SJCRH30 (cell line): ENCODE measurements at regions not wholly inside any gene's neighbourhood (a gene's known extent, or its start where the extent isn't known, plus 50 kb on each side); places are given as distances from the start of the nearest gene placed in this dataset.
"Not testable (repeated sequence)": the region's sequence is repeated elsewhere in the genome, so short reads cannot be mapped to it uniquely, and the experiment has no call there.

Experiments used
- DNase-seq, 2 experiments: peaks; one replicate each; pipeline ENCODE4 v3.0.0-alpha.2; 2015 to 2020
- H3K27ac ChIP-seq: fragments of 250-450 bp; sonication (Bioruptor Pico); 2 replicates; pipeline ENCODE4 v1.5.1; 2020; ENCODE audit warnings: mild to moderate bottlenecking, moderate library complexity
- H3K27me3 ChIP-seq: fragments of 250-450 bp; sonication (Bioruptor Pico); 2 replicates; pipeline ENCODE4 v1.5.1; 2020; ENCODE audit warnings: mild to moderate bottlenecking, moderate library complexity
- H3K36me3 ChIP-seq: fragments of 250-450 bp; sonication (Bioruptor Pico); 2 replicates; pipeline ENCODE4 v1.5.1; 2020; ENCODE audit warnings: mild to moderate bottlenecking, moderate library complexity
- H3K4me1 ChIP-seq: fragments of 250-450 bp; sonication (Bioruptor Pico); 2 replicates; pipeline ENCODE4 v1.5.1; 2020; ENCODE audit warnings: mild to moderate bottlenecking, moderate library complexity
- H3K4me3 ChIP-seq: fragments of 250-450 bp; sonication (Bioruptor Pico); 2 replicates; pipeline ENCODE4 v1.5.1; 2020; ENCODE audit warnings: mild to moderate bottlenecking, moderate library complexity
- H3K9me3 ChIP-seq: fragments of 250-450 bp; sonication (Bioruptor Pico); replicated peaks from 2 replicates; pipeline ENCODE4 v1.5.1; 2020; ENCODE audit warnings: mild to moderate bottlenecking, moderate library complexity

DNA sequence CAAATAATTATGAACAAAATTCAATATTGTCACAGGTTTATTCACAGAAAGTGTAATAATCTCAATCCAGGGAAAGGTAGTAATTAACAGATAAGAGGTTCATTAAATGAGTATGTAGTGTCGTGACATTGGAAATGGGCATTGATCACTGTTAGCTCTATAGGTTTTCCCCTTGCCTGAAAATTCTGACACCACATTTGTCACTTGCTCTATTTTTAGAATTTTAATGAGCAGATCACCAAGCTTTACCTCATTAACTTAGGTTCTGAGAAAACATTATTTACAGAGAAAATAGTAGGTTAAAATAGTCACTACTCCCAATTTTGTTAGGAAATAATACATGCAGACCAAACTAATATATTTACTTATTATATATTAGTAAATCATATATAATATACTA, 344.0 kb downstream of the DSC3 start:
- no peaks in the 10 kb centered on the region for H3K27me3 ChIP-seq
- DNase-seq: no peak
- H3K9me3 ChIP-seq: no peaks in the 10 kb centered on the region
- H3K27ac ChIP-seq: no peak overlapping the region
- H3K4me1 ChIP-seq: no peaks in the 10 kb centered on the region
- H3K4me3 ChIP-seq: no peak overlapping the region
- no peaks in the 10 kb centered on the region for H3K36me3 ChIP-seq

DNA sequence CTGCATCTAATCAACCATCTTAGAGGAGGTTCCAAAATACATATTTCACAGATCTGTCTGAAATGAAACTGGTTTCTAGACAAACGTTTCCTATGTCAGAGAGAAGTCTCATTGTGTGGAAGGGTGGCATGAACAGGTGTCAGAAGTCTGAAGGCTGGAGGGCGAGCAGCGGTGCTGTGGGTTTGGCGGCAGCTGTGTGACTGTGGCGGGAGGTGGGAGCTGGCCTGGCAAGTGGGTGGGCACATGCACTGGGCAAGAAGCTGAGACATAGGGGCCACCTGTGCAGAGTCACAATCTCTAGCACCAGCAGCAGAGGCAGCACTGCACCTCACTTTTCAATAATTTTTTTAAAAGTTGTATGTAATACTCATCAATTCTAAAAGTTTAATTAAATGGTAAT, 346.3 kb downstream of the DSC3 start:
- Histone ChIP-seq H3K4me1 (no peaks in the 10 kb centered on the region), H3K27me3 (no peaks in the 10 kb centered on the region), H3K4me3 (no peak overlapping the region), H3K9me3 (no peaks in the 10 kb centered on the region), H3K36me3 (no peaks in the 10 kb centered on the region), H3K27ac (no peak overlapping the region)
- peak in 1 of 2 experiments; percentile 3 for DNase-seq

DNA sequence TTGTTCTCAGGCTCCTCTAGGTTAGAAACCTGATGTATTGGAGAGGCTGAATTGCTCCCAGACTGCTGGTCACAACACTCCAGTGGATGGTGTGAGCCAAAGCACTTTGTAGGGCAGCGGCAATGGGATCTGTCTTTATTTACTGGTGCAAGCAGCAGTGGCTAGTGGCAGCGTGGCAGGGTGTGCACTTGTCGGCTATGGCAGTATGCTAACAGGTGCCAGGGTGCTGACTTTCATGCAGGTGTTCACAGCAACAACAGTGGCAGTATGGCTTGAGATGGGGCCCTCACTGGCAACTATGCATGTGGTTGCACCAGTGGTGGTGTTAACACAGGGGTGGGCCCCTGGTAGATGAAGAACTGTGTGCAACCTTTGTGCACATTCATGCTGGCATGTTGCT, 347.8 kb downstream of the DSC3 start:
- Histone ChIP-seq H3K4me3 (no peak overlapping the region), H3K4me1 (no peaks in the 10 kb centered on the region), H3K9me3 (no peaks in the 10 kb centered on the region), H3K27ac (no peak overlapping the region), H3K36me3 (no peaks in the 10 kb centered on the region), H3K27me3 (no peaks in the 10 kb centered on the region)
- no peak for DNase-seq

DNA sequence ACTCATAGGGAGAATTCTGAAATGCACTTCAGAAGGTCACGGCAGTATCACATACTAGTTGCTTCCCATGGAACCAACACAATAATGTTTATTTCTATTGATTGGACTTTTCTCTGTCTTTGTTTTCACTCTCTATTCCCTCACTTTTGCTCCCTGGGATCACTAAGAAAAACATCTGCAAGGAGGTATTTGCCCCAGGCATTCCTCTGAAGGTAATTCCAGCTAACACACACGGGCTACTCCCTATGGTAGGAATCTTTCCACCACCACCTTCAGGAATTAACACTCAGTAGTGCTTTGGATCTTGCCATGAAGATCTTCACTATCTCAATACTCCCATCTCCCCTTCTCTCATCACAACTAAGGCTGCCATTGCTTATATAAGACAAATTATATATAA, 353.3 kb downstream of the DSC3 start:
- no peaks in the 10 kb centered on the region for H3K9me3 ChIP-seq
- DNase-seq: no peak
- H3K27ac ChIP-seq: no peak overlapping the region
- H3K27me3 ChIP-seq: no peaks in the 10 kb centered on the region
- H3K4me3 ChIP-seq: no peak overlapping the region
- H3K36me3 ChIP-seq: no peaks in the 10 kb centered on the region
- H3K4me1 ChIP-seq: no peaks in the 10 kb centered on the region

DNA sequence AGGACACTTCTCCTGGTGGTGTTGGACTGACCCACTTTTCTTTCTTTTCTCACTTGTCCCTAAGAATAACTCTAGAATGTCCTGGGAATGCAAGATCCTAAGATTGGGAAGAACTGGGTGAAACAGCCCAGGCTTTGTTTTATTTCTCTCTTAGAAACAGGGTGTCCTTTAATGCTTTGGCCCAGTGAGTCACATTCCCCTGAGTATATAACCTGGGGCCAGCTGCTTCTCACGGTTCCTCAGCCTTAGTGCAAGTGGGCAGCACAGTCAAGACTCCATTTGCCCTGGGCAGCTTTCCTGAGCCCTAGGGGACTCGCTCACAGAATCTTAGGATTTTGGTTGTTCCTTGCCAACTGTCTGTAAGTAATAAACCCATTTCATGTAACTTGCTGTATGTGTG, 355.0 kb downstream of the DSC3 start:
- H3K4me1 ChIP-seq: no peaks in the 10 kb centered on the region
- no peak overlapping the region for H3K27ac ChIP-seq
- H3K4me3 ChIP-seq: no peak overlapping the region
- no peaks in the 10 kb centered on the region for H3K36me3 ChIP-seq
- H3K9me3 ChIP-seq: no peaks in the 10 kb centered on the region
- DNase-seq: no peak
- H3K27me3 ChIP-seq: no peaks in the 10 kb centered on the region

DNA sequence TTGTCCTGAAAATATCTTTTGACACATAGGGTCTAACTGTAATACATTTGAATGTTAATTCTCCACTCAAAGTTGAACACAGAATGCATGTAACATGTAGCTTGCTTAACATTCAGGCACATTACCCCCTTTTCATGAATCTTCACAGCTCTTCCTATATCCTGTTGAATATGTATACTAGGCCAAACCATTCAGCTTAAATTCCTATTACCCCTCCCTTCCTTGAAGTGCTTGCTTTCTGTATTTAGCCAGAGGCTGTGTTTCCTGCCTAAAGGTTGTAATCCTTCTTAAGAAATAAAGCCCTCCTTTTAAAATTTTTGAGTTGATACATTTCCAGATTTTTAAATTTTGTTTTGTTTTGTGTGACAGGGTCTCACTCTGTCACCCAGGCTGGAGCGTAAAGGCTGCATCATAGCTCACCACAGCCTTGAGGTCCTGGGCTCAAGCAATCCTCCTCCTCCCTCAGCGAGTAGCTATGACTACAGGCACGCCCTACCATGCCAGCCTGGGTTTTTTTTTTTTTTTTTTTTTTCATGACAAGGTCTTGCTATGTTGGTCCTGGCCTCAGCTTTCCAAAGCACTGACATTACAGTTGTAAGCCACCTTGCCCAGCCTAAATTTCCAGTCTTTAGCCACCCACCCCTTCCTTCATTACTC, 357.6 kb downstream of the DSC3 start:
- H3K36me3 ChIP-seq: no peaks in the 10 kb centered on the region
- no peak overlapping the region for H3K27ac ChIP-seq
- H3K4me3 ChIP-seq: no peak overlapping the region
- DNase-seq: no peak
- no peaks in the 10 kb centered on the region for H3K27me3 ChIP-seq
- H3K9me3 ChIP-seq: no peaks in the 10 kb centered on the region
- no peaks in the 10 kb centered on the region for H3K4me1 ChIP-seq

DNA sequence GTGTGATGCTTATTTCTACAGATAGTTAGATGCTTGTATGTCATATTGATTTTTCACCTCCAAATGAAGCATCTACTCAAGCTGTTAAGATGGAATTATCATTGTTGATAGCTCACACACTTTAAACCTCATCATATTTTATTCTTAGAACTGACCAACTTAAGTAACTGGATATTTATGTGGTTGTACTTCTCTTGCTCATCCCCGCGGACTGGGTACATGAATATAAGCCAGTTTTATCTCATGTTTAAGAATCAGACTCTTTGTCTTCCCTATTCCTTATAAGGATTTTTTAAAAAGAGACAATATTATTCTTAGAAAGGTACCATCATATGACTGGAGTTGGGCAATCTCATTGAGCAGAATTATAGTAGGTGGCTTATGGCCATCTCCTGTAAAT, 358.7 kb downstream of the DSC3 start:
- H3K27me3 ChIP-seq: no peaks in the 10 kb centered on the region
- H3K36me3 ChIP-seq: no peaks in the 10 kb centered on the region
- no peaks in the 10 kb centered on the region for H3K4me1 ChIP-seq
- H3K9me3 ChIP-seq: no peaks in the 10 kb centered on the region
- no peak overlapping the region for H3K4me3 ChIP-seq
- H3K27ac ChIP-seq: no peak overlapping the region
- no peak for DNase-seq

DNA sequence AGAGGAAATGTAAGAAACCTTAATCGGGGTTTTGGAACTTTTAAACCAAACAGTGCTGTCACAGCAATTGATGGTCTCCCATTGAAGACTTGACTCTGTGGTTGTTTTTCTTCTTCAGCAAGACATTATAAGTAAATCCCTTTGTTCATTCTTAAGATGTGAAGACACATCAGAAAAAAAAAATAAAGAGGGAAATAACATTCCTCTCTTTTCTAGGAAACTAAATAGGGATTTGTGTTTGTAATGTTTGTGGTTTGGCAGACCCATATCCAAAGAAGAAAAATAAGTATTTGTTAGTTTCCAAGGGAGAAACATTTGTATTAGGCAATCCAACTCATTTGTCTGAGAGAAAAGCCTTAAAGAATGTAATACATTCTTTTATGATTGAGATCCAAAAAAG, 359.9 kb downstream of the DSC3 start:
- no peaks in the 10 kb centered on the region for H3K27me3 ChIP-seq
- no peak for DNase-seq
- H3K36me3 ChIP-seq: no peaks in the 10 kb centered on the region
- H3K4me1 ChIP-seq: no peaks in the 10 kb centered on the region
- no peak overlapping the region for H3K4me3 ChIP-seq
- H3K27ac ChIP-seq: no peak overlapping the region
- H3K9me3 ChIP-seq: no peaks in the 10 kb centered on the region

DNA sequence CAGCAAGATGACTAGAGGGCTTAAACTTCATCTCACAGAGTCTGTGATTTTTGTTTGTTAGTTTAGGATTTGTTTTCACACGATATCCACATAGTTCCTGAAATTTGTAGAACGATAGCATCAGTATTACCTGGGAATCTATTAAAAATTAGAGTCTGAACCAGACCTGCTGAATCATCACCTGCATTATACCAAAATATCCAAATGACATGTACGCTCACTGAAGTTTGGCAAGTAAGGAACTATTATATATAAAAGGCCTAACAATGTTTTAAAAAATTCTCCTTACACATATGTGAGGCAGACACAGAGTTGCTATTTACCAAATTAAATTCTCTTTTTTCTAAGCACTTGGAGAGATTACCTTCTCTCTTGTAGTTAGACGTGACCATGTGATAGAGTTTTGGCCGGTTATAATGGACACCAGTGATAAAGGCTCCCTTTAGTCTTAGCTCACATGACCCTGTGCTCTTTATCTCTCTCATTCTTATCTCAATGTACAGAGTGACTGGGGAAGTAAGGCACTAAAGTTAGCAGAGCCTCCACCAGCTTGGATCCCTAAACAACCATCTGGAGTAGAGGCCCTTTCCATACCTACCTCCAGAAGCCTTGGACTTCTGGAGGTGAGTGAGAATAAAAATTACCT, 363.1 kb downstream of the DSC3 start:
- Histone ChIP-seq H3K4me1 (no peaks in the 10 kb centered on the region), H3K4me3 (no peak overlapping the region), H3K9me3 (no peaks in the 10 kb centered on the region), H3K27me3 (no peaks in the 10 kb centered on the region), H3K36me3 (no peaks in the 10 kb centered on the region), H3K27ac (no peak overlapping the region)
- DNase-seq: no peak

DNA sequence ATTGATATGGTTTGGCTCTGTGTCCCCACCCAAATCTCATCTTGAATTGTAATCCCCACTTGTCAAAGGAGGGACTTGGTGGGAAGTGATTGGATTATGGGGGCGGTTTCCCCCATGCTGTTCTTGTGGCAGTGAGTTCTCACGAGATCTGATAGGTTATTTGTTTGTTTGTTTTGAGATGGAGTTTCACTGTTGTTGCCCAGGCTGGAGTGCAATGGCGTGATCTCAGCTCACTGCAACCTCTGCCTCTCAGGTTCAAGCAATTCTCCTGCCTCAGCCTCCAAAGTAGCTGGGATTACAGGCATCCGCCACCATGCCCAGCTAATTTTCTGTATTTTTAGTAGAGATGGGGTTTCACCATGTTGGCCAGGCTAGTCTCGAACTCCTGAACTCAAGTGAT, 364.7 kb downstream of the DSC3 start:
- not testable (repeated sequence) for H3K27me3 ChIP-seq, H3K36me3 ChIP-seq, H3K27ac ChIP-seq, H3K4me3 ChIP-seq, DNase-seq, H3K9me3 ChIP-seq, H3K4me1 ChIP-seq

DNA sequence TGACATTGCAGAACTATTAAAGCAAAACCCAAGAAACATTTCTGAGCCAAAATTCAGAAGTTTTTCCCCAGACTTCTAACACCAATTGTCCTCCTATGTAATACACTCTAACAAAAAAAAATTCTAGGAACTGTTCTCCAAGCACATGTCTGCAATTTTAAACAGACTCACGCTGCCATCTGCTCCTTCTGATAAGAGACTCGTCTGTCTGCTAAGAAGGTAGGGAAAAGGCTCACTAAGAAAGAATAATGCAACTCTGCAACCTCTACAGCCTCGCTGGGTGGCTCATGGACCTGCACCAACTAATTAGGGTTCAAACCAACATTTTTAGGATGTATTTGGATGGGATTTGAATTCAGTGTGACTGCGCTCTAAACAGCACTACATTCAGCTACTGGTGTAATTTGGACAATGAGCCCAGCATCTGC, 366.5 kb downstream of the DSC3 start:
- H3K9me3 ChIP-seq: no peaks in the 10 kb centered on the region
- no peak overlapping the region for H3K27ac ChIP-seq
- H3K36me3 ChIP-seq: no peaks in the 10 kb centered on the region
- H3K4me3 ChIP-seq: no peak overlapping the region
- no peaks in the 10 kb centered on the region for H3K4me1 ChIP-seq
- H3K27me3 ChIP-seq: no peaks in the 10 kb centered on the region
- no peak for DNase-seq

DNA sequence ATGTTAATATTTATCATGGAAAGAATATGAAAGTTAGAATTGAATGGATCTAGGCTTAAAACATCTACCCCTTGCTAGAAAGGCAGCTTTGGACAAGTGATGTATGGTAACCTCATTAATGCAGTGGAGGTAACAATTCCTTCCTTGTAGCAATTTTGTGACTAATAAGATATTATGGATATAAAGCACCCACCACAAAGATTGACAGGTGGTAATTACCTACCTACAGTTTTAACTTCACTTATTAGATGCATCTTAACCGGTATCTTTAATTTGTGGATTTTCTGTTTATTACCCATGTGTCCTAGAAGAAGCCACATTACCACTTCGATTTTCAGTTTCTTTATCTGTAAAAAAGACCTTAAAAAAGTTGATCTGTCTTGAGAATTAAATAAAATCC, 367.0 kb downstream of the DSC3 start:
- no peak overlapping the region for H3K4me3 ChIP-seq
- no peaks in the 10 kb centered on the region for H3K4me1 ChIP-seq
- H3K27ac ChIP-seq: no peak overlapping the region
- no peaks in the 10 kb centered on the region for H3K36me3 ChIP-seq
- no peak for DNase-seq
- no peaks in the 10 kb centered on the region for H3K9me3 ChIP-seq
- no peaks in the 10 kb centered on the region for H3K27me3 ChIP-seq

DNA sequence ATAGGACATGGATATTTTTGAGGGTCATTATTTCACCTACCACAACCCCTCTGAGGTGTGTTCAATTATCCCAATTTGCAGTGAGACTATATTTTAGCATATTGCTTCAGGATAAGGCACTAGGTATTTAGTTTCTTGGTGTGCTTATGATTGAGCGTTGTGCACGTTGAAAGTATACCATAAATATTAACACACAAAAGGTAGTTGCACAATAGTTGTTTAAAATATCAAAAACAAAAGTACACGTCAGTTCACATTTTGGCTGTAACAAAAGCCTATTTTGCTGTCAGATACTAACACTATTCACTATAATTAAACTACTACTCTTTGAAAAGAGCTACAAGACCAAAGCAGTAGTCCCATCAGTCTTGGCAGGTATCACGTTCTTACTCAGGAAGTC, 367.5 kb downstream of the DSC3 start:
- Histone ChIP-seq H3K4me1 (no peaks in the 10 kb centered on the region), H3K4me3 (no peak overlapping the region), H3K27me3 (no peaks in the 10 kb centered on the region), H3K36me3 (no peaks in the 10 kb centered on the region), H3K27ac (no peak overlapping the region), H3K9me3 (no peaks in the 10 kb centered on the region)
- DNase-seq: no peak

DNA sequence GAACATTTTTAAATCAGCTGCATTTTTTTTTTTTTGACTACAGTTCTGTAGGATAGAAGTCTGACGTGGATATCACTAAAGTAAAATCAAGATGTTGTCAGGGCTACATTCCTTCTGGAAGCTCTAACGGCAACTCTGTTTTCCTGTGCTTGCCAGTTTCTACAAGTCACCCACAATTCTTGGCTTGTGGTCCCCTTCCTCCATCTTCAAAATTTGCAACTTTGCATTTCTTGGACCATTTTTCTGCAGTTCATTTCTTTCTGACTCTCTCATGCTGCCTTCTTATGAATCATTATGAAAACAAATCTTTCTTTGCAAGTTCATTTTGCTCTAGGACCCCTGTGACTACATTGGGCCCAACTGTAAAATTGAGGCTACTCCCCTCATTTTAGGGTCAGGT, 367.9 kb downstream of the DSC3 start:
- DNase-seq: no peak
- Histone ChIP-seq H3K4me3 (no peak overlapping the region), H3K36me3 (no peaks in the 10 kb centered on the region), H3K27ac (no peak overlapping the region), H3K9me3 (no peaks in the 10 kb centered on the region), H3K4me1 (no peaks in the 10 kb centered on the region), H3K27me3 (no peaks in the 10 kb centered on the region)

DNA sequence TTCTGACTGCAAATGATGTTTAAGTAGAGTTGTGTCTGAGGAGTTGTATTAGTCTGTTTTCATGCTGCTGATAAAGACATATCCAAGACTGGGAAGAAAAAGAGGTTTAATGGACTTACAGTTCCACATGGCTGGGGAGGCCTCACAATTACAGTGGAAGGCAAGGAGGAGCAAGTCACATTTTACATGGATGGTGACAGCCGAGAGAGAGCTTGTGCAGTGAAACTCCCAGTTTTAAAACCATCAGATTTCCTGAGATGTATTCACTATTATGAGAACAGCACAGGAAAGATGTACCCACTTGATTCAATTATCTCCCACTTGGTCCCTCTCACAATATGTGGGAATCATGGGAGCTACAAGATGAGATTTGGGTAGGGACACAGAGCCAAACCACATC, 370.1 kb downstream of the DSC3 start:
- H3K9me3 ChIP-seq, H3K4me1 ChIP-seq, DNase-seq, H3K36me3 ChIP-seq, H3K27me3 ChIP-seq, H3K27ac ChIP-seq, H3K4me3 ChIP-seq: not testable (repeated sequence)

DNA sequence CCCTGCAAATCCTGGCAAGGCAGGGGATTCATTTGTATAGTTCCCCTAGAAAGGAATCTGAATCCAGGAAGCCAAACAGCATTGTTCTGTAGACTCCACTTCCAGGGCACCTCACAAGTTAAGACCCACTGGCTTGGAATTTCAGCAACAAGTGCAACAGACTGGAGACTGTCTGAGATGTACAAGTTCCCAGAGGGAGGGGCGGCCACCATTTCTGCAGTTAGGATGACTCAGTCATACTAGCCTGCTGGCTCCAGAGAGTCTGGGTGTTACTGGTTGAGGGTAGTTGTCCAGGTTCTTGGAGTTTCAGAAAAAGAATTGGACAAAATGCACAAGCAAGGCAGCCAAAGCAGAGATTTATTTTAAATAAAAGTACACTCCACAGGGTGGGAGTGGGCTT, 384.2 kb downstream of the DSC3 start:
- H3K27me3 ChIP-seq: no peaks in the 10 kb centered on the region
- no peaks in the 10 kb centered on the region for H3K9me3 ChIP-seq
- no peak overlapping the region for H3K4me3 ChIP-seq
- H3K36me3 ChIP-seq: no peaks in the 10 kb centered on the region
- H3K4me1 ChIP-seq: no peaks in the 10 kb centered on the region
- no peak for DNase-seq
- no peak overlapping the region for H3K27ac ChIP-seq
